HS-5 (cell line): ENCODE measurements at regions not wholly inside any gene's neighbourhood (a gene's known extent, or its start where the extent isn't known, plus 50 kb on each side); places are given as distances from the start of the nearest gene placed in this dataset.
"Not testable (repeated sequence)": the region's sequence is repeated elsewhere in the genome, so short reads cannot be mapped to it uniquely, and the experiment has no call there.

Experiments used
- DNase-seq: peaks from one replicate; pipeline ENCODE4 v3.0.0-alpha.2; 2012; ENCODE audit warnings: low read depth

- DNase-seq: no peak
Measured at GRCh38 chr10:37467246-37467645, 341.8 kb downstream of the ANKRD30A start.

- DNase-seq: no peak
Measured at GRCh38 chr10:37456456-37456855, 331.1 kb downstream of the ANKRD30A start.

DNA sequence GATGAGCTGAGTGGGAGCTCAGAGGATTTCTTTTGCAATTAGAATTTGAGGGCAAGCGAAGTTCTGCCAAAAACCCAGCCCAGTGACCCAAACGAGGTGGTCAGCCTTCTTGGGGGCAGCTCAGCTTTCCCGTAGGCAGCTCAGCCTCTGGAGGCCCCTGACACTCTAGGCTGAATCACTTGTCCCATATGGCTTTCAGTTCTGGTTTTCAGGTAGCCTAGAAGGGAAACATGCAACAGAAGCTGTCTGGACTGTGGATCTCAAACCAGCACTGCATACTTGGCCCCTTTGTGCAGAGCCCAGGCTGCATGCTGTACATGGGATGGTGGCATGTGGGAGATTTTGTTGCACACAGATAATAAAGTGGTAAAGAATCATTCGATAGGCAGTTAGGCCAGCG is 322.8 kb downstream of the ANKRD30A start:
- no peak for DNase-seq

- DNase-seq: no peak
Measured at GRCh38 chr10:37442882-37443281, 317.5 kb downstream of the ANKRD30A start.

DNA sequence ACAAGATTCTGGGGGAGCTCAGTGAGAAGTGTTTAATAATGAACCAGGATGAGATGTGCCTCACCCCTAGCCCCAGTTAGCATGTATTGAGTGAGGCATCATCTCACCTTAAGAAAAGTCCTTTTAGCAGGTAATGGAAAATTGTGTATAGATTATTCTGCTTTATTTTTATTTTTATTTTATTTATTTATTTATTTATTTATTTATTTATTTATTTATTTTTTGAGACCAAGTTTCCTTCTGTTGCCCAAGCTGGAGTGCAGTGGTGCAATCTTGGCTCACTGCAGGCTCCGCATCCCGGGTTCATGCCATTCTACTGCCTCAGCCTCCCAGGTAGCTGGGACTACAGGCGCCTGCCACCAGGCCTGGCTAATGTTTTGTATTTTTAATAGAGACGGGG is 315.8 kb downstream of the ANKRD30A start:
- not testable (repeated sequence) for DNase-seq

- DNase-seq: no peak
Measured at GRCh38 chr10:37439826-37440225, 314.4 kb downstream of the ANKRD30A start.

DNA sequence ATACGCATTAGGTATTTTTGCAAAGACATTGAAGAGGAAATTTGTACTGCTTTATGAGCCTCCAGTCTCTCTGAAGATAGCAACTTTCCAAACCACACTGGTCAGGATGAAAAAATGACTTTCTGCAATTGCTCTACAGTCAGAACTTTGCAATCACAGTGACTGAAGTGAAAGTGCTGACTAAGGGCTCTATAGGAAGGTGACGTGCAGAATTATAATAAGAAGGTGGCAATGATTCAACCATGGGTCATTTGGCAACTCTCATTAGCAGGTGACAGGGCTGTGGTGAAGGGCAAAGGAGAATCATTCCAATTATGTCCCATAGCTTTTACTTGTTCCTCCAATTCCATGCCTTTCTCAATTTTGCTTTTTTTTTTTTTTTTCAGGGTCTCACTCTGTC is 311.0 kb downstream of the ANKRD30A start:
- DNase-seq: no peak

GRCh38 chr10:37434091-37434490 is 308.7 kb downstream of the ANKRD30A start:
- DNase-seq: no peak
